HEK293 (cell line): ENCODE measurements at regions not wholly inside any gene's neighbourhood (a gene's known extent, or its start where the extent isn't known, plus 50 kb on each side); places are given as distances from the start of the nearest gene placed in this dataset.

ENCODE experiments used
- ATF2 ChIP-seq: fragments of 450-650 bp; formaldehyde crosslinking; IDR thresholded peaks from 2 replicates; pipeline ENCODE4 v1.5.1; 2016; ENCODE audit warnings: missing biosample characterization, missing genetic modification characterization, low read depth
- CTCF ChIP-seq: fragments of 450-650 bp; formaldehyde crosslinking; IDR thresholded peaks from 2 replicates; pipeline ENCODE4 v1.5.1; 2016; ENCODE audit warnings: missing biosample characterization, missing genetic modification characterization
- ZBTB26 ChIP-seq: fragments of 450-650 bp; formaldehyde crosslinking; optimal IDR thresholded peaks from 2 replicates; pipeline ENCODE3; 2016; ENCODE audit warnings: missing biosample characterization, mild to moderate bottlenecking, missing genetic modification characterization
- ZBTB48 ChIP-seq: fragments of 450-650 bp; formaldehyde crosslinking; IDR thresholded peaks from 2 replicates; pipeline ENCODE4 v1.5.1; 2016; ENCODE audit warnings: missing biosample characterization, missing genetic modification characterization
- ZNF140 ChIP-seq: fragments of 450-650 bp; formaldehyde crosslinking; IDR thresholded peaks from 2 replicates; pipeline ENCODE4 v1.5.1; 2016; ENCODE audit warnings: missing biosample characterization, missing genetic modification characterization
- ZNF174 ChIP-seq: fragments of 450-650 bp; formaldehyde crosslinking; IDR thresholded peaks from 2 replicates; pipeline ENCODE4 v1.5.0; 2017; ENCODE audit warnings: missing biosample characterization, mild to moderate bottlenecking, missing genetic modification characterization
- ZNF175 ChIP-seq: fragments of 450-650 bp; formaldehyde crosslinking; IDR thresholded peaks from 2 replicates; pipeline ENCODE4 v1.5.1; 2016; ENCODE audit warnings: missing biosample characterization, missing genetic modification characterization
- ZNF510 ChIP-seq: fragments of 450-650 bp; formaldehyde crosslinking; IDR thresholded peaks from 2 replicates; pipeline ENCODE4 v1.5.1; 2018; ENCODE audit warnings: mild to moderate bottlenecking, missing genetic modification characterization, missing biosample characterization; ENCODE audit not compliant: insufficient replicate concordance
- ZNF664 ChIP-seq: fragments of 450-650 bp; formaldehyde crosslinking; IDR thresholded peaks from 2 replicates; pipeline ENCODE4 v1.5.1; 2016; ENCODE audit warnings: missing biosample characterization, missing genetic modification characterization
- ZNF747 ChIP-seq: fragments of 450-650 bp; formaldehyde crosslinking; IDR thresholded peaks from 2 replicates; pipeline ENCODE4 v1.5.1; 2016; ENCODE audit warnings: missing biosample characterization, missing genetic modification characterization

GRCh38 chr15:62698646-62699045, 343.9 kb upstream of the TPM1 start:
- no peak for TF ChIP-seq ZNF747 (tag by site-specific recombination)
- TF ChIP-seq ZBTB26 (tag by site-specific recombination) = no peak
- no peak for TF ChIP-seq CTCF (tag by site-specific recombination)
- no peak for TF ChIP-seq ZNF174 (tag by site-specific recombination)
- no peak for TF ChIP-seq ZNF140 (tag by site-specific recombination)
- TF ChIP-seq ZBTB48 (tag by site-specific recombination) = no peak
- no peak for TF ChIP-seq ZNF664 (tag by site-specific recombination)
- no peak for TF ChIP-seq ZNF510
- TF ChIP-seq ATF2 (tag by site-specific recombination) = no peak
- no peak for TF ChIP-seq ZNF175
